Thyroid gland (tissue), 4 donors: ENCODE measurements at regions not wholly inside any gene's neighbourhood (a gene's known extent, or its start where the extent isn't known, plus 50 kb on each side); places are given as distances from the start of the nearest gene placed in this dataset.
"Not testable (repeated sequence)": the region's sequence is repeated elsewhere in the genome, so short reads cannot be mapped to it uniquely, and the experiment has no call there.

Source experiments
- POLR2A ChIP-seq, 2 donors: fragments of 450-650 bp; IDR thresholded peaks; one replicate each; pipeline ENCODE4 v1.6.1; 2017; ENCODE audit warnings: antibody characterized with exemption in 2 of 2, mild to moderate bottlenecking in 2 of 2, moderate library complexity in 1 of 2
- TF ChIP-seq, protein P1 (sequence below), 6 experiments: fragments of 200-600 bp in 3 of 6; fragments of 450-650 bp in 3 of 6; sonication (generic) in 3 of 6; IDR thresholded peaks; one replicate each; pipeline ENCODE4 v1.5.1; 2016 to 2019; ENCODE audit warnings: antibody characterized with exemption in 6 of 6, mild to moderate bottlenecking in 2 of 6, inconsistent platforms in 1 of 6, moderate library complexity in 1 of 6

GRCh38 chr2:94577160-94577559 is 294.1 kb upstream of the TEKT4 start:
- TF ChIP-seq, protein P1, sequence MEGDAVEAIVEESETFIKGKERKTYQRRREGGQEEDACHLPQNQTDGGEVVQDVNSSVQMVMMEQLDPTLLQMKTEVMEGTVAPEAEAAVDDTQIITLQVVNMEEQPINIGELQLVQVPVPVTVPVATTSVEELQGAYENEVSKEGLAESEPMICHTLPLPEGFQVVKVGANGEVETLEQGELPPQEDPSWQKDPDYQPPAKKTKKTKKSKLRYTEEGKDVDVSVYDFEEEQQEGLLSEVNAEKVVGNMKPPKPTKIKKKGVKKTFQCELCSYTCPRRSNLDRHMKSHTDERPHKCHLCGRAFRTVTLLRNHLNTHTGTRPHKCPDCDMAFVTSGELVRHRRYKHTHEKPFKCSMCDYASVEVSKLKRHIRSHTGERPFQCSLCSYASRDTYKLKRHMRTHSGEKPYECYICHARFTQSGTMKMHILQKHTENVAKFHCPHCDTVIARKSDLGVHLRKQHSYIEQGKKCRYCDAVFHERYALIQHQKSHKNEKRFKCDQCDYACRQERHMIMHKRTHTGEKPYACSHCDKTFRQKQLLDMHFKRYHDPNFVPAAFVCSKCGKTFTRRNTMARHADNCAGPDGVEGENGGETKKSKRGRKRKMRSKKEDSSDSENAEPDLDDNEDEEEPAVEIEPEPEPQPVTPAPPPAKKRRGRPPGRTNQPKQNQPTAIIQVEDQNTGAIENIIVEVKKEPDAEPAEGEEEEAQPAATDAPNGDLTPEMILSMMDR (IDR thresholded peaks at IDR 0.05): not testable (repeated sequence)
- not testable (repeated sequence) for TF ChIP-seq POLR2A (IDR thresholded peaks at IDR 0.05)
